ENCODE measurements at regions not wholly inside any gene's neighbourhood (a gene's known extent, or its start where the extent isn't known, plus 50 kb on each side); places are given as distances from the start of the nearest gene placed in this dataset.

DNA sequence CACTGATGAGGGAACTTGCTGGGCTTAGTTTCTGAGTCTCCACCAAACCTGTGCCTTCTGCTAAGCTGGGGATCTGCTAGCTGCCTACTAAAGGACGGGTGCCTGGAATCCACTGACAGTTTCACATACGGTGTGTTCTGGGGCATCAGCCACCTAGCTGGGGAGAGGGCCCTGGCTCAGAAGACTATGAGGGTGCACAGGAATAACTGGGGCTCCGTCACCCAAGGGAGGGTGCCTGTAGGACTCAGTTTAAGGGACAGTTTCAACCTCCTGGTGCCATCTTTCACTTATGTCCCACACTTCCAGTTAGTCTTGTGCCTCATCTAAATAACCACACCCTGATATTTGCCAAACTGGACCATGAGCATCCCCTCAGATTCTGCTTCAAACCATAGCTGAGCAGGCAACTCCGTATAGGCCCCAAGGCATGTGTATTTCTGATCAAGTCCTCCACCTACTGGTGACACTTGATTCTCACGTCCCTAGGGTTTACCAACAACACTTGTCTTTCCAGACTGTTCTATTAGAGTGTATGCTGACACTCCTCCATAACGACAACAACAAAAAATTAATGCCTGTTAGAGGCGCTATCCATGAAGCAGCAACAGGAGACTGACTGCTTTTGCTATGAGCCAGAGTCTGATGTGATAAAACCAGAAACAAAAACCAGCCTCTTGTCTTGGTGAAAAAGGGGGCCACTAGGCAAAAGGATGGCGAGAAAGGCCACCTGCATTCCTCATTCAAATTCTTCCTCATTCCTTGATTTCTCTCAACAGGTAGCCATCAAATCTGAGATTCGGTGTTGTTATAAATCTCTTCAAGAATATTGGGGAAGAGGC, 55.0 kb upstream of the PAXBP1 start:
- TF ChIP-seq, protein P1, sequence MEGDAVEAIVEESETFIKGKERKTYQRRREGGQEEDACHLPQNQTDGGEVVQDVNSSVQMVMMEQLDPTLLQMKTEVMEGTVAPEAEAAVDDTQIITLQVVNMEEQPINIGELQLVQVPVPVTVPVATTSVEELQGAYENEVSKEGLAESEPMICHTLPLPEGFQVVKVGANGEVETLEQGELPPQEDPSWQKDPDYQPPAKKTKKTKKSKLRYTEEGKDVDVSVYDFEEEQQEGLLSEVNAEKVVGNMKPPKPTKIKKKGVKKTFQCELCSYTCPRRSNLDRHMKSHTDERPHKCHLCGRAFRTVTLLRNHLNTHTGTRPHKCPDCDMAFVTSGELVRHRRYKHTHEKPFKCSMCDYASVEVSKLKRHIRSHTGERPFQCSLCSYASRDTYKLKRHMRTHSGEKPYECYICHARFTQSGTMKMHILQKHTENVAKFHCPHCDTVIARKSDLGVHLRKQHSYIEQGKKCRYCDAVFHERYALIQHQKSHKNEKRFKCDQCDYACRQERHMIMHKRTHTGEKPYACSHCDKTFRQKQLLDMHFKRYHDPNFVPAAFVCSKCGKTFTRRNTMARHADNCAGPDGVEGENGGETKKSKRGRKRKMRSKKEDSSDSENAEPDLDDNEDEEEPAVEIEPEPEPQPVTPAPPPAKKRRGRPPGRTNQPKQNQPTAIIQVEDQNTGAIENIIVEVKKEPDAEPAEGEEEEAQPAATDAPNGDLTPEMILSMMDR (IDR thresholded peaks at IDR 0.05): peak; percentile 16 to 76 (median 59)
- TF ChIP-seq POLR2A (IDR thresholded peaks at IDR 0.05): no peak

Measured in body of pancreas (tissue), 4 donors.